ENCODE measurements at regions not wholly inside any gene's neighbourhood (a gene's known extent, or its start where the extent isn't known, plus 50 kb on each side); places are given as distances from the start of the nearest gene placed in this dataset.

DNA sequence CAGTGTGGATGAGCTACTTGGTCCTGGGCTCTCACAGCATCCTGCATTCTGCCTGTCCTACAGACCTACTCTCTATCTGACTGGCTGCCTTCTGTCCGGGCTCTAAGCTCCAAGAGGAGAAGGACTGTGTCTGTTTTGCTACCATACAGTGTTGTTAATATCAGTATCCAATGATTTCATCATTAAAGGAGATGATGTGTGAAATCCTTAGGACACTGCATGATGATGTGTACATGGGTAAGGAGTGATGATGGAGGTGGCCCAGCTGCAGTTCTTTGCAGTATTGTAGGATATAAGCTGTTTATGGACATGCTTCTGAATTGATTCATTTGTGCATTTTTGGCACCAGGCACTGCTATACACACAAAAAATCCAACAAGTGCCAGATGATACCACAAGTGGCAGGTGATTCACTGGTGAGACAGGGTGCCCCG lies 536.9 kb upstream of the CDH11 start:
- no peak for DNase-seq

DNA sequence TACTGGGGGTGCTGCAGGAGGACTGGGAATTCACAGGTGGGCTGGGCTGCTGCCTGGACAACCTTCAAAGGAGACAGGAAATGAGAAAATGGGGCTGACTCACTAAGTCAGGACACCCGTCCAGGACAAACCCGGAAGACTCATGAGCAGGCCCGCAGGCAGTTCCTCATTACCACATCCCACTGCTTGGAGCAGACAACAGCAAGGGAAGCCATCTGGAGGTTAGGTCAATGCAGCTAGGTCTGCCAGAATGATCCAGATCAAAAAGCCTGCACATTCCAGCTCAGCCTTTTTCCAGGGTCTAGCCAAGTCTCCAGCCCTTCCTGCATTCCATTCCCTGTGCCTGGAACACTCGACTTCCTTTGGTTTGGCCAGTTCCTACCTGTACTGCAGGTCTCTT lies 536.5 kb upstream of the CDH11 start:
- DNase-seq: no peak

DNA sequence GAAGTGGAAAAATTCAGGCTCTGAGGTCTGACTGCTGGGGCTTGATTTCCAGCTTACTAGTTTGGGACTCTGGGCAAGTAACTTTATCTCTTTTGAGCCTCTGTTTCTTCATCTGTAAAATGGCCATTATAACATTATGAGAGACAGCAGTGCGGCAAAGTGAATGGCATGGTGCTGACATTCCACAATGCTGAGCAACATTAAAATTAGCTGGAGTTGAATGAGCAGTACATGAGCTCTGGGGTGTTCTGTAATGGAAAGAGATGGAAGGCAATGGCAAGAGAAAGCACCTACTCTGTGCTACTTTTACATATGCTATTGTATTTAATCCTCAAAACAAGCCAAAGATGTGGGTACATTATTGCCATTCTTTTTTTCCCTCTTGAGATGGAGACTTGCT lies 535.7 kb upstream of the CDH11 start:
- DNase-seq: no peak

DNA sequence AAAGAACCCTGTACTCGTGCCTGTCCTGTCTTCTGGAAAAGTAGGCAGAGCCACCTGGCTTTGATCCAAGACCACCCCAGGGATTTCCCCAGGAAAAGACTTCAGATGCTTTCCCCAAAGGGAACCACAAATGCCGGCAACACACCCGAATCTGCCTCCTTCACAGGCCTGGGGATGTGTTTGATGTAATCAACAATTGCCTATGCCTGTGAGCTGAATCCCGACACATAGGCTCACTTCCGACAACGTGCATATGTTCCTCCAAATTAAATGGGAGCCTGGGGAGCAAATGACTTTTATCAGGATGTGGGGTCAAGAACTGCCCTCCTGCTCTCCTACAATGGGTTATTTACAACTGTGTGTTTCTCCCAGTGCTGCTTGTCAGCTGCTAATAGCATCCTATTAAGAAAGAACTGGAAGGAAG lies 535.2 kb upstream of the CDH11 start:
- DNase-seq: no peak

DNA sequence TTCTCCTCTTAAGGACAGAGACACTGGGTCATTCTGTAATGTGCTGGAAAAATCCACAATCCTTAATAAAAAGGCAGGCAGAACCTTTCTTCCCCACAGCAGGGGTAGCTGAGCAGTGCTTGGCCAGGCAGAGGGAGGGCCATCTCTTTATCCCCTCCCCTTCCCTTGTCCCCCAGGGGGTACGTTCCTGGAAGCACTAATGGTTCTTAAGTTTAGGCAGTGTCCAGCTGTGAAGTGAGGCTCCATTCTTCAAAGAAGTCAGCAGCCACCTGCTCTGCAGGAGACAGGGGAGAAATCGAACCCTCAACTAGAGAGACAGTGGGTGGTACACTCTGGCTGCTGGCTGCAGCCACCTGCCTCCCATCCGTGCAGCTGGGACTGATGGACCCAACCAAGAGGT lies 533.9 kb upstream of the CDH11 start:
- no peak for DNase-seq

DNA sequence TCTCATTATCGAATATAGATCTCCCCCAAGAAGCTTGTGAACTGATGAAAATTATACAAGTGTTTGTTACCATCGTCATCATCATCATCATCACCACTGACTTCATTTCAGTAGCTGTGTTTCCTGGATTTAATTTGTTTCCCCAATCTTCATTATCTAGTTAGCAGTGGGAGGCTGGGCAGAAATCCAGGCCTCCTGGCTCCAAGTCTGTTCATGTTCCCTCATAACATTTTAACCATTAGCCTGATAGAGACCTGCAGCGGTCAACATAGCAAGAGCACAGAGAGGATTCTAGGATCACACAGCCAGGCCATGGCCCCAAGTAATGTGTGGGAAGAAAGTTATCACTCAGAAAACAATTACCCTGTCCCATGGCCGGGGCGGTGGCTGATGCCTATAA lies 526.2 kb upstream of the CDH11 start:
- DNase-seq: no peak

DNA sequence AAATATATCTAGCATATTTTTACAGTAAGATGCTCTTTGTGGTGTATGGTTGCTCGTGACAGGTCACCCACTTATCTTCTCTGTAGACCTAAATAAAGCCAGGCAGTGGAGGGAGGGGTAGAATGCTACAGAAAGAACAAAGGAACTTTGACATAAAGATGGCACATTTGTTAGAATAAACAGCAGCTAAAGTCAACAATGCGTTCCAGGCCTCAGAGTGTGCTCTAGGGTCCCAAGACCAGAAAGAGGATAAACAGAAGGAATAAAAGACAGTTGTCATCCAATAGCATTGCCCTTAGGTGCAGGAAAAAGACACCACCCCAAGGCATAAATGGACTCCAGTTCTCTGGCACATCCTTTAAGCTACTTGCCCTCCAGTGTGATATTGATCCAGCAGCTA lies 523.0 kb upstream of the CDH11 start:
- DNase-seq: no peak

DNA sequence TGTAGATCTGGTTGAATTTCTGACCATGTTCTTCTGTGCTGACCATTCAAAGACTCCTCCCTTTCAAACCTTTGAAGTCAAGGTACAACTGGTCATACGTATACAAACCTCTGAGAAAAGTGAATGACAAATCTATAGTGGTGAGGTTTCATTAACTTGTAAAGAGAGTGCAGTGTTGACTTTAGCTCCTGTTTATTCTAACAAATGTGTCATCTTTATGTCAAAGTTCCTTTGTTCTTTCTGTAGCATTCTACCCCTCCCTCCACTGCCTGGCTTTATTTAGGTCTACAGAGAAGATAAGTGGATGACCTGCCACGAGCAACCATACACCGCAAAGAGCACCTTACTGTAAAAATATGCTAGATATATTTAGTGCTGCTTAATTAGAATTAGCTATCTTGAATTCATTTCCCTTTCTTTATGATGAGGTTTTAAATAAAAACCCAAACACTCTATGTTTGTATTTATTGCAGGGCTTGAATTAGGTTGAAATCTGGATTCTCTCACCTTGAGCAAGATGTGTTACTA lies 520.0 kb upstream of the CDH11 start:
- DNase-seq: no peak

DNA sequence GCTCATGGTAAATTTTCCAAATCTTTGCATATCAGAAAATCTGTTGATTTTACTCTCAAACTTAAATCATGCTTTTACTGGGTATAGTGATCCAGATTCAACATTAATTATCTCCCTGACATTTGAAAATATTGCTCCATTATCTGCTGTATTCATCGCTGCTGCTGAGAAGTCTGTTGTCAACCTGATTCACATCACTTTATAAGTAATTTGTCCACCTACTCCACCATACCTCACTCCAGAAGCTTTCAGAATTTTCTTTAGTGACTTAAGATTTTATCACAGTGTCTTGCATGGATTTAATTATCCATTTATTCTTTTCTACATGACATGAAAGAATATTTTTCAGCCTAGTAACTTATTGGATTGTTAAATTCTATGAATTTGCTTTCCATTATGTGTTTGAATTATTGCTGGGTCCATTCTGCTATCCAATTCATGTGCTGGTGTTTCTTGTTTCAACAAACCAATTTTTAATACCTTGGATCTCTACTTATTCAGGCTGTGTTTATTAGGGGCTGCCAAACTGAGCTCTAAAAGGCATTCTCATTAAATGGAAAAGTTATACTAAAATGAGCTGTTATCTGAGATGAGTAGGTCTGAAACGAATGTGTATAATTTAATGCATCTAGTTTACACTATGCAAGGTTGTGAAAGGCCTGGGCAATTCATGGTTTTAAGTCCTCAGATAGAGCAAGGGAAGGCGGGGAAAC lies 519.3 kb upstream of the CDH11 start:
- DNase-seq: no peak

DNA sequence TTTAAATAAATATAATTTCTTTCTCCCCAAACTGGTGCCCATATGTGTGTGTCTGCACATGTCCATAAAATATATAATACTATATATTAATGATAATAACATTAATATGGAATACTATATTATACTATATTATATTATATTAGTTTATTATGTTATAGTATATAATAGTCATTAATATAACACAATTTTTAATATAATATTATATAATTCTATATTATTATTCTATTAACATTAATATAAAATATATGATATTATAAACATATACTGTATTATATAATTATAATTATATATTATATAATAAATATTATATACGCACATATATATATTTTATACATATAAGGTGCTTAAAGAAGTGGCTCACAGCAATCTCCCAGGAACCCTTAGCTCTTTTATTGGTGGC lies 513.0 kb upstream of the CDH11 start:
- DNase-seq: no peak

DNA sequence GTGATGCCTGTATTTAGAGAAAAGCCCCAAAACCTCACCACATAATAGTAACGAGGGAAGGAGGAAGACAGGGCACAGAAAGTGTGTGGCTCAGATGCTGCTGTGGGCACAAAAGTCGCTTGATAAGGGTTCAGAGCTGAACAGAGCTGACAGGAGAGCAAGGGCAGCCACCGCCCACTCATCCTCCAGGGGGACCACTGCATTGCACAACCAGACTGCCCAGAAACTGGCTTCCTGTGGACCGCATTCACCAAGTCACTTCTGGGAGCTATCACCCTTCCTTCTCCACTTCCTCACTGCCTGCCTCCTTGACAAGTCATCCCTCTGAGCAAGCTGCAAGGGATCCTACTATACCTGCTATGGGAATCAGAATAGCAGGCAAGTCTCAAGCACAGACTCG lies 512.4 kb upstream of the CDH11 start:
- DNase-seq: no peak

DNA sequence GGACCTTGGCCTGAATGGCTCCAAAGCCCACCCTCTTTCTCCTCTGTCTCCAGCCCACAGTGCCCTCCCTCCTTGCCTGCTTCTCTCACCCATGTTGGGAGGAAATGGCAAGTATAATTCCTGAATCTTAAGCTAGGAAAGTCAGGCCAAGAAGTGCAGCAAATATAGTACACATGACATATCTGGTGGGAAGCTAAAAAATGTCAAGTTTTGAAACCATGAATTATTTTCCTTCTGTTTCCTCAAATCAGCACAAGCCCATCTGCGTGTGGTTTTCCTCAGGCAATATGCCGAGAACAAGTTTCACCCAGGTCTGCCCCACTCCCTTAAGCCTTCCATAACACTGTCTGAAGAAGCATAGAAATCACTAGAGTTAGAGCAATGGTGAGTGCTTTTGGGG lies 502.8 kb upstream of the CDH11 start:
- no peak for DNase-seq

DNA sequence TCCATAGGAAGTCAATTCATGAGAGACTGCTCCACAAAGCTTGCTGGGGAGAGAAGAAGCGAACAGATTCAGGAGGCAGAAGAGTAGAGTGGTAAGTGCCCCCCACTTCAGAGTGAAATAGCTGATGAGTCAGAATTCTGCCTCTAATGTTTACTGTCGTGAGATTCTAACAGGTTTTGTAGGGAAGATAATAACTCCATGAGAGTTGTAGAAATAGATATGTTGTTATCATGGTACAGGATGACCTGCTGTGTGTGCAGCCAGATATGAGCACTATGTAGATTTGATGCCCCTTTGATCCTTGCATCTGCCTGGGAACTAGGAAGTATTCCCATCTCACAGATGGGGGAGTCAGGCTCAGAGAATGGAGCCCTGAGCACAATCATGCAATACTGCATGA lies 502.4 kb upstream of the CDH11 start:
- no peak for DNase-seq

DNA sequence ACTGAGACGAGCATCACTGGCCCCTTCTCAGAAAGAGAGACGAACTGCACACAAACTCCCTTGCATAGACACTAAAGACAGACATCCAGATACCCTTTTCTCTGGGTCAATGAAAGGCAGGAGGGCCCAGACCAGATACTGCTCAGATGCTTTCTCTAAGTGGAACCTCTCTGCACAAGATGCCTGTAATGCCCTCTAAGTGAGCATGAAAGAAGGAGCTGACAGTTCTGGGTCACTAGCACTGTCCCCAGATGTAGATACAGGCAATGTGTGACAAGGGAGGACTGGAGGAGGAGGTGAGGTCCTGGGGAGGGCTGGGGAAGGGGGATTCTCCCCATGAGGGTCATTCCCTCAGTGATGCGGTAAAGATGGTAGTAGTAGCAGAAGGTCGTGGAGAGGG lies 501.0 kb upstream of the CDH11 start:
- no peak for DNase-seq

DNA sequence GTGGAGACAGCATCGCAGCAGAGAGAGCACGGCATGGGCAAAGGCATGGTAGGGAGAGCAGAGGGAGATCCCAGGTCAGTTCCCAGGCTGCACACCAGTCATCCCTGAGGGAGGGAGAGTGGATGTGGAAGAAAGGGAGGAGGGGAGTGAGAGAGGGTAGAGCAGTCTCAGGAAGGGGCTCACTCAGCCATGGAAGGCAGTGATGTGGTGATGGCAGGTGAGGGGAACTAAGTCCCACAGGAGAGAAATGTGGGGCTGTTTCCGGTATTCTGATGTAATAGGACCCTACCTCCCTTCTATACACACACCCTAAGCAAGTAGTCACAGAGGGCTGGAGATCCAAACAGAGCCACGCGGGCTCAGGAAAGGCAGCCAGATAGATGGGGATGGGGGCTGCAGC lies 500.3 kb upstream of the CDH11 start:
- no peak for DNase-seq

DNA sequence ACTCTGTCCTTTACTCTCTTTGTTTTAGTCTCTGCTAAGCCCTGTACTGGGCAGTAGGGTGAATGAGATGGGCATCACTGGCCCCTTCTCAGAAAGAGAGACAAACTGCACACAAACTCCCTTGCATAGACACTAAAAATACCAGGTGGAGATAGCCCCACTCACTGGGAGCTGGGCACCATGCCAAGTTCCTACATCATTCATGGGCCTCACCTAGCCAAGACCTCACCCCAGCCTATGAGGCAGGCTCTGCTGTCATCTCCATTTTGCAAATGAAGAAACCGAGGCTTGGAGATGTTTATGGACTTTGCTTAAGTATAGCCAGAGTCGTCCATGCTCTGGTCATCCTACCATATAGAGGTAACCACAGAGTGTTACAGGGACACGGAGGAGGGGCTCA lies 499.8 kb upstream of the CDH11 start:
- DNase-seq: no peak

DNA sequence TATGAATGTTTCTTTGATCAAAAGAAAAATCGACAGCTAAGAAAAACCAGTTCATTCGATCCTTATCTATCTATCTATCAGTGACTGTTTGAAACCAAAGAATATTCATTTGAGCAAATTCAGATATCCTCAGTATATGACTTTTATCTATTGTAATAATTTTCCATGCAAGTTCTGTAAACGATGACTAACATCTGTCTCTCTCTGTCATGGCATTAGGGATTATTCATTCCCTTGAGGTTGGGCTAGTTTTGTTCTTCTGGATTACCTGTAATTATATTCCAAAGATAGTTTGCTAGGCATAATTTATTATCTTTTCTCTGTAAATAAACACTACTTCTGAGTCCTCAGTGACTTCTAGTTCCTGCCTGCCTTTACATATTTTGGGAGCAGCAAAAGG lies 497.7 kb upstream of the CDH11 start:
- no peak for DNase-seq

DNA sequence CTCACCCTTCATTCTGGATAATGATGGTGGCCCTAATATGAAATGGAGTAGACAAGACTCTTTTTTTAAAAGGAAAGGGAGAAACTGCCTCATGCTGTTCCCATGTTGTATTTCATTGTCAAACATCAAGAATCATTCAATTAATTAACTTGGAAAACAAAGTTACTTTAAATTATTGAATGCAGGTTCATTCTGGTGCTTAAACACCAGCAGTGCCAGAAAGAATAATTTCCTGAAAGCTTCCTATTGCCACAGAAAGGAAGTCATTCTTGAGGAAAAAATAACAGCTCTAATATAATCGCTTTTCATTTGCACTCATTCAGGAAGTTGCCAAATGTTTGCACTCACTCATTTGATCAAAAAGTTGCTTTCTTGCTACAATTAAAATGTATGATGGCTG lies 497.1 kb upstream of the CDH11 start:
- DNase-seq: no peak

DNA sequence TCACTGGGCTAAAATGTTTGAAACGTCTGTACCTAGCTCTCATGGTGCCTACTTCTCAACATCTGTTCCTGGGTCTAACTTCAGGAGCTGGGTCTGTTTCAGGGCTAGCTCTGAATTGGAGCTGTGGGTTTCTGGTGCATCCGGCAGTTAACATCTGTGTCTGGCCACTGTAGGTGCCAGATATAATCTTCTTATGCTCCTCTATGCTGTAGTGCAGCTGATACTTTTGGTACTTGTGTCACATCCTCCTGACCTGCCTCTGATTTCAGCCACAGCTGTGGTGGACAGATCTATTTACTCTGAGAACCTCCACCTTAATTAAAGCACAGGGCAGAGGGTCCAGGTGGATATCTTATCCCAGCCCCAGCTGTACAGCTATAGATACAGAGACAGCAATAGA lies 496.5 kb upstream of the CDH11 start:
- DNase-seq: no peak

DNA sequence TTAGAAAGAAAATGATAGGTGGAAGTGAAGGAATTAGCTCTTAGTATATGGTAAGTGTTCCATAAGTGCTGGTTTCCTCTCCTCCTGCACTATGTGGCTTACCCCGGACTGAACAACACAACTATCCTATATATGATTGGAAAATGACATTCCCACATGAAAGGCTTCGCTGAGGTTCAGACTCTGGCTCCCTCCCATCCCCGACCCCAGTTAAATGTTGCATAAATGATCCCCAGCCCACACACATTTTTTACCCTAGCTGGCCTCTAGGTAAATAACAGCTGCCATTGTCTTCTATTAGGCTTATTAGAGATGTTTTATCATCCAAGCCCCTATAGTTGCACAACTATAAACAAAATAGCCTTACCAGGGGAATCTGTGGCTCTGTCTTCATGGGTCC lies 495.6 kb upstream of the CDH11 start:
- DNase-seq: no peak

DNA sequence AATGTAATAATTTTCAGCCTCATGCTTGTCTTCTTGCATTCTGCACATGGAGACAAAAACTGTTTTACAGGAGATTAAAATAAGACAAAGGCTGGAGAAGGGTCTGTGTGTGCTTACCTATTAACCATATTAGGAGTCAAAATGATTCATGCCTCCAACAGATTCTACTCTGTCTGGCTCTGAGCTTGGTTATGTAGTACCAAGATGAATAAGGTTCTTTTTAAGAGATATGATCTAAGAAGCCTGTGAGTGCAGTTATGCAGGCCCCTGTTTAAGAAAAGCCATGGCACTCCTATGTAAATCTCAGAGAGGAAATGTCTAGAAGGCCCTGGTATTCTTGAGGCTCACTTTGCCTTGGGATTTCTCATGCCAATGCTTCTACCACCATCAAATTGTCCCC lies 486.6 kb upstream of the CDH11 start:
- no peak for DNase-seq

DNA sequence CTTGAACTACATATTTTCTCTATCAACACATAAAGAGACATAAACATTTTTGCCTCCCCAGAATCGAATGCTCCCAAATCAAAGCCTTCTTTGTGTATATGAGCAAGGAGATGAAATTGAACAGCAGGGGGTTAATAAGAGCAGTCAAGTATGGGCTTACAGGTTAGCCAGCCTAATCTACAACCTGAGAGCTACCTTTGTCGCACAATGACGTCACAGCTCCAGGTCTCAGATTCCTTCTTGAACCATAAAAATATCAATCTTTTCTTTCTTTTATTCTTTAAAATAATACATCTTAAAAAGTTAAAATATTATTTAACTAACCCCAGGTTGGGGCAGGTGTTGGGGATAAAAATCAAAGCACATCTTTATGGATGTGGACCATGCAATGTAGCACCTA lies 482.9 kb upstream of the CDH11 start:
- no peak for DNase-seq

DNA sequence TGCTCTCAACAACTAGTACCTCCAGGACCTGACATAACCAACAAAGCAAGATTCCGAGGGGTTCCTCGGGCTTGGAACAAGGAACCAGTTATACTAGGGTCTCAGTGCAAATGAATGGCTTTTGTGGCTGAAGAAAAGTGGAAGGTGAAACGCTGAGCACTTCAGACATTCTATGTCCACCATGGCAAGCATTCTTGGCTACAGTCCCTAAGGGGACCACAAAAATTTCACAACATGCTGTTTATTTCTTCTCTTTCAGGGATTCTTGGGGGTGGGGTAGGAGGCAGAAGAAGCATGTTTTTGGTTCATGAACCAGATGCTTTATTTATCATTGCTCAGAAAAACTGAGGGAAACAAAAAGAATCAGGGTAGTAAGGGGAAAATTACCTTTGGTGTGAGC lies 479.9 kb upstream of the CDH11 start:
- no peak for DNase-seq

DNA sequence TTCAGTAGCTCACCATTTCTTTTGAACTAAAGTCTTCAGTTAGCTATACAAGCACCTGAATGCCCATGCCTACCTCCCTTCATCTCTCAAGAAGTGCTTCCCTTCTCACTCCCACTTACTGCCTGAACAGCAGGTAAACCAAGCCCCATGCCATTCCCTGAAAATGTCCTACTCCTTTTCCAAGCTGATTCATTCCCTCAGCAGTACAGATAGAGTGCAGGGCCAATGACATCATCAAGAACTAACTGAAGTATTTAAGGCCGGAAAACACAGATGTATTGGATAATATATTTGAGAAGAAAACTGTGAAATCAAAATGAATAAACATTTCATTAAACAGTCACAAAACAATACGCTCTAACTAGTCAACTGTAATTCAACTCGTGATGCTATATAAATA lies 478.8 kb upstream of the CDH11 start:
- no peak for DNase-seq

DNA sequence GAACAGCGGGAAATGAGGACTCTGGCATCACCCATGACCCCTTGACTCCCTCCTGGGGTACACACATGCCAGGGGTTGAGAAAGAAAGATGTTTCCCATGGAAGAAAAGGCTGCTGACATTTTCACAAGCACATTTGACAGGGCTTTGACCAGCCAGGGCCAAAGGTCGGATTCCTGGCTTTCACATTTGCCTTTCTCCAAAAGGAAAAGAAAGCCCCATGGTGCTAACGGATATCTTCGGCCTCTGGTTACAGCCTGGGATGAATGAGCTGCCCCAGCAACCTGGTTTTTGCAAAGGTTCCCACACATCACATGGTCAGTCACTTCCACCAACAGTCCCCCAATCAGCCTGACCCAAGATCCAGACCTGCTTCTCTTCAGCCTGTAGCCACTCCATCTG lies 478.2 kb upstream of the CDH11 start:
- DNase-seq: no peak

DNA sequence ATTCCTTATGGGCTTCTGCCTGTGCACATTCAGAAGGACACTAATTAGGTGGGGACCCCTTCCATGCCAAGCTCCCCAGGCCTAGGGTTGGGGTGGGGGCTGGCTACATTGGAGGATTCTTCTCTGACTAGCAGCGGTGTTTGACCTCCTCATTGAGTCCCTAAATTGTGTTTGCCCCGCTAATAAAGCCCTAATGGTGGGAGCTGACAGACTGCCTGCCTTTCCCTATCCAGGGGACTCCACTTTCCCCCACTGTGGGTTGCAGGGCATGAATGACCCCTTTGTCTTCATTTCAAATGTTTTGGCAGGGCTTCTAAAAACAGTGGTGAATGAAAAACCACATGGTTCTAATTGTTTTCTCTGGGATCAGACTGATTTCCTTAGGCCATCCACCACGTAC lies 476.8 kb upstream of the CDH11 start:
- no peak for DNase-seq
